PC-9 (cell line): ENCODE measurements at regions not wholly inside any gene's neighbourhood (a gene's known extent, or its start where the extent isn't known, plus 50 kb on each side); places are given as distances from the start of the nearest gene placed in this dataset.

Experiments
- EZH2 ChIP-seq: fragments of 200-600 bp; sonication (generic); IDR thresholded peaks from 2 replicates; pipeline ENCODE4 v1.8.0; 2017; ENCODE audit warnings: antibody characterized with exemption, low read depth
- TF ChIP-seq, protein P1 (sequence below): fragments of 200-600 bp; sonication (generic); conservative IDR thresholded peaks from 2 replicates; pipeline ENCODE4 v1.6.1; 2017; ENCODE audit warnings: mixed run types, antibody characterized with exemption, mild to moderate bottlenecking, moderate library complexity

DNA sequence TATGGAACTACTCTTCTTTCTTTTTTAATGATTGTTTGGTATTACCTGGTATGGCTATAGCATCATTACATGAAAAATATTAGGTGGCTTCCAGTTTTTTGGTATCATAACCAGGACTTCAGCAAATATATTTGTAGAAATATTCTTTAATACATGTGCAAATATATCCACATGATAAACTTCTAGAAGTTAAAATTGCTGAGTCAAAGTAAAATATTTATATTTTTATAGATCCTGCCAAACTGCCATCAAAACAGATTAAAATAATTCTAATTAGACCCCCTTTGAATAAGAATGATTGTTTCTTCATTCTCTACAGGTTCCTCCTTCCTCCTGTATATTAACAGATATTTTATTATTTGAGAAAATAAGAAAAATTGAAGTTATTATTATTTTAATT is 708.5 kb upstream of the INTU start:
- TF ChIP-seq, protein P1, sequence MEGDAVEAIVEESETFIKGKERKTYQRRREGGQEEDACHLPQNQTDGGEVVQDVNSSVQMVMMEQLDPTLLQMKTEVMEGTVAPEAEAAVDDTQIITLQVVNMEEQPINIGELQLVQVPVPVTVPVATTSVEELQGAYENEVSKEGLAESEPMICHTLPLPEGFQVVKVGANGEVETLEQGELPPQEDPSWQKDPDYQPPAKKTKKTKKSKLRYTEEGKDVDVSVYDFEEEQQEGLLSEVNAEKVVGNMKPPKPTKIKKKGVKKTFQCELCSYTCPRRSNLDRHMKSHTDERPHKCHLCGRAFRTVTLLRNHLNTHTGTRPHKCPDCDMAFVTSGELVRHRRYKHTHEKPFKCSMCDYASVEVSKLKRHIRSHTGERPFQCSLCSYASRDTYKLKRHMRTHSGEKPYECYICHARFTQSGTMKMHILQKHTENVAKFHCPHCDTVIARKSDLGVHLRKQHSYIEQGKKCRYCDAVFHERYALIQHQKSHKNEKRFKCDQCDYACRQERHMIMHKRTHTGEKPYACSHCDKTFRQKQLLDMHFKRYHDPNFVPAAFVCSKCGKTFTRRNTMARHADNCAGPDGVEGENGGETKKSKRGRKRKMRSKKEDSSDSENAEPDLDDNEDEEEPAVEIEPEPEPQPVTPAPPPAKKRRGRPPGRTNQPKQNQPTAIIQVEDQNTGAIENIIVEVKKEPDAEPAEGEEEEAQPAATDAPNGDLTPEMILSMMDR: no peak
- TF ChIP-seq EZH2: no peak
